ENCODE measurements at regions not wholly inside any gene's neighbourhood (a gene's known extent, or its start where the extent isn't known, plus 50 kb on each side); places are given as distances from the start of the nearest gene placed in this dataset.

- no peak for TF ChIP-seq JUND (IDR thresholded peaks at IDR 0.05)
- TF ChIP-seq FOXA1 (IDR thresholded peaks at IDR 0.05), result no peak
- TF ChIP-seq CTCF (IDR thresholded peaks at IDR 0.05; ENCODE audit: low read depth, low read length, missing input control), result no peak
- TF ChIP-seq YY1 (IDR thresholded peaks at IDR 0.05), result no peak
- no peak for TF ChIP-seq RAD21 (IDR thresholded peaks at IDR 0.05)
- TF ChIP-seq RXRA (IDR thresholded peaks at IDR 0.05), result no peak
- TF ChIP-seq ATF3 (IDR thresholded peaks at IDR 0.05), result no peak
- TF ChIP-seq TAF1 (conservative IDR thresholded peaks at IDR 0.05), result no peak
- no peak for TF ChIP-seq GABPA (IDR thresholded peaks at IDR 0.05 in 1 of 2, conservative IDR thresholded peaks at IDR 0.05 in 1 of 2)
- TF ChIP-seq MAX (IDR thresholded peaks at IDR 0.05), result no peak
- no peak for TF ChIP-seq FOXA2 (IDR thresholded peaks at IDR 0.05)
- no peak for TF ChIP-seq EGR1 (IDR thresholded peaks at IDR 0.05; ENCODE audit: low read depth in 2 of 2)
These were observed 939.4 kb downstream of the BRINP3 start for GRCh38 chr1:189538271-189538670.

Measured in liver (tissue), 3 donors.